Prostate gland (tissue), 2 donors: ENCODE measurements at regions not wholly inside any gene's neighbourhood (a gene's known extent, or its start where the extent isn't known, plus 50 kb on each side); places are given as distances from the start of the nearest gene placed in this dataset.
A peak's percentile ranks its signal among the peaks of the same experiment; 100 is the strongest.
"Not testable (repeated sequence)": the region's sequence is repeated elsewhere in the genome, so short reads cannot be mapped to it uniquely, and the experiment has no call there.

Experiments
- DNase-seq: peaks from one replicate; pipeline ENCODE4 v3.0.0-alpha.2; 2019; ENCODE audit warnings: low spot score
- H3K27ac ChIP-seq, 2 donors: fragments of 200-600 bp; sonication (generic); 2 replicates each; pipeline ENCODE4 v1.5.1; 2017 to 2019
- H3K27me3 ChIP-seq: fragments of 200-600 bp; sonication (generic); replicated peaks from 2 replicates; pipeline ENCODE4 v1.5.1; 2019; ENCODE audit not compliant: insufficient read depth
- H3K36me3 ChIP-seq, 2 donors: fragments of 200-600 bp; sonication (generic); 1 replicate in 1 of 2; 2 replicates in 1 of 2; pipeline versions ENCODE4 v1.5.1 to v1.8.1; 2017 to 2019
- H3K4me1 ChIP-seq: fragments of 200-600 bp; sonication (generic); replicated peaks from 2 replicates; pipeline ENCODE4 v1.5.1; 2019
- H3K4me3 ChIP-seq, 2 donors: fragments of 200-600 bp; sonication (generic); 2 replicates each; pipeline ENCODE4 v1.5.1; 2017 to 2019
- H3K9me3 ChIP-seq: fragments of 200-600 bp; sonication (generic); 2 replicates; pipeline ENCODE4 v1.5.1; 2017
- CTCF ChIP-seq, 4 experiments: fragments of 200-600 bp in 2 of 4; fragments of 450-650 bp in 2 of 4; sonication (generic) in 2 of 4; IDR thresholded peaks; 1 replicate in 3 of 4; 2 replicates in 1 of 4; pipeline ENCODE4 v1.5.1; 2016 to 2019; ENCODE audit warnings: antibody characterized with exemption in 4 of 4, mild to moderate bottlenecking in 2 of 4, moderate library complexity in 2 of 4
- POLR2A ChIP-seq: fragments of 450-650 bp; IDR thresholded peaks from one replicate; pipeline ENCODE4 v1.6.1; 2016; ENCODE audit warnings: antibody characterized with exemption, mild to moderate bottlenecking
- POLR2AphosphoS5 ChIP-seq: sonication (generic); formaldehyde crosslinking; IDR thresholded peaks from one replicate; pipeline ENCODE4 v1.6.1; 2017; ENCODE audit warnings: antibody characterized with exemption
- WGBS: methylation state at CpG from one replicate; pipeline ENCODE4 v1.1.5; 2018; 5-methylcytosine and 5-hydroxymethylcytosine counted together
- intact Hi-C: fragments of 100-400 bp; cut with DNase I; formaldehyde crosslinking; loops from one replicate; pipeline ENCODE4 v1.14.2; 2022

GRCh38 chr21:28124541-28124940 is 868.1 kb downstream of the LTN1 start:
- H3K36me3 ChIP-seq = no peaks in the 10 kb centered on the region
- no peak for TF ChIP-seq POLR2A
- no peak for TF ChIP-seq POLR2AphosphoS5
- no peak for TF ChIP-seq CTCF (IDR thresholded peaks at IDR 0.05)
- intact Hi-C loops = no loop called here
- WGBS = 76% methylated on average over 2 of the region's 2 CpGs
- H3K4me3 ChIP-seq = no peak overlapping the region
- no peaks in the 10 kb centered on the region for H3K4me1 ChIP-seq
- H3K27me3 ChIP-seq = no peaks in the 10 kb centered on the region
- no peak for DNase-seq
- H3K9me3 ChIP-seq = no peaks in the 10 kb centered on the region
- no peak overlapping the region for H3K27ac ChIP-seq

- no peak overlapping the region for H3K4me3 ChIP-seq
- no peak overlapping the region for H3K27ac ChIP-seq
- no peaks in the 10 kb centered on the region for H3K9me3 ChIP-seq
- DNase-seq = no peak
- 92% methylated on average over 3 of the region's 3 CpGs for WGBS
- H3K36me3 ChIP-seq = no peaks in the 10 kb centered on the region
- H3K27me3 ChIP-seq = no peaks in the 10 kb centered on the region
- H3K4me1 ChIP-seq = no peaks in the 10 kb centered on the region
- intact Hi-C loops = no loop called here
- no peak for TF ChIP-seq CTCF (IDR thresholded peaks at IDR 0.05)
- TF ChIP-seq POLR2A = no peak
These were observed 874.1 kb downstream of the LTN1 start for GRCh38 chr21:28118570-28118969.

GRCh38 chr21:28114986-28115385 is 877.7 kb downstream of the LTN1 start:
- intact Hi-C loops, H3K9me3 ChIP-seq, H3K4me1 ChIP-seq, DNase-seq, H3K36me3 ChIP-seq, H3K27ac ChIP-seq, H3K4me3 ChIP-seq, H3K27me3 ChIP-seq: not testable (repeated sequence)
- WGBS = 87% methylated on average over 5 of the region's 5 CpGs

GRCh38 chr21:28113718-28114117 is 879.0 kb downstream of the LTN1 start:
- intact Hi-C loops = no loop called here
- Histone ChIP-seq H3K36me3 (no peaks in the 10 kb centered on the region), H3K27ac (no peak overlapping the region), H3K4me1 (no peaks in the 10 kb centered on the region), H3K4me3 (no peak overlapping the region), H3K9me3 (no peaks in the 10 kb centered on the region), H3K27me3 (no peaks in the 10 kb centered on the region)
- DNase-seq = no peak
- TF ChIP-seq POLR2A = no peak
- no peak for TF ChIP-seq CTCF (IDR thresholded peaks at IDR 0.05)
- no peak for TF ChIP-seq POLR2AphosphoS5

- no peaks in the 10 kb centered on the region for H3K36me3 ChIP-seq
- WGBS = 10% methylated on average over 5 of the region's 5 CpGs
- DNase-seq = no peak
- no peaks in the 10 kb centered on the region for H3K4me1 ChIP-seq
- intact Hi-C loops = no loop called here
- no peak overlapping the region for H3K4me3 ChIP-seq
- no peak for TF ChIP-seq POLR2AphosphoS5
- TF ChIP-seq POLR2A = no peak
- no peaks in the 10 kb centered on the region for H3K27me3 ChIP-seq
- H3K9me3 ChIP-seq = no peaks in the 10 kb centered on the region
- H3K27ac ChIP-seq = no peak overlapping the region
These were observed 880.2 kb downstream of the LTN1 start for GRCh38 chr21:28112511-28112910.

- Histone ChIP-seq H3K36me3 (no peaks in the 10 kb centered on the region), H3K27ac (no peak overlapping the region), H3K9me3 (no peaks in the 10 kb centered on the region), H3K4me1 (no peaks in the 10 kb centered on the region), H3K4me3 (no peak overlapping the region), H3K27me3 (no peaks in the 10 kb centered on the region)
- TF ChIP-seq POLR2AphosphoS5 = peak; percentile 27
- TF ChIP-seq POLR2A = no peak
- intact Hi-C loops = no loop called here
- no peak for DNase-seq
- WGBS = 30% methylated on average over 7 of the region's 7 CpGs
These were observed 881.5 kb downstream of the LTN1 start for GRCh38 chr21:28111151-28111619.
